ENCODE measurements at regions not wholly inside any gene's neighbourhood (a gene's known extent, or its start where the extent isn't known, plus 50 kb on each side); places are given as distances from the start of the nearest gene placed in this dataset.
A peak's percentile ranks its signal among the peaks of the same experiment; 100 is the strongest.
"Not testable (repeated sequence)": the region's sequence is repeated elsewhere in the genome, so short reads cannot be mapped to it uniquely, and the experiment has no call there.

GRCh38 chr16:13795131-13795530 lies 124.8 kb upstream of the ERCC4 start:
- DNase-seq (ENCODE audit: low spot score): no peak
- FAIRE-seq: no peak

- no peak for FAIRE-seq
- no peak for DNase-seq (ENCODE audit: low spot score)
These were observed 122.2 kb upstream of the ERCC4 start for GRCh38 chr16:13797718-13798117.

GRCh38 chr16:13798211-13798610 lies 121.7 kb upstream of the ERCC4 start:
- DNase-seq (ENCODE audit: low spot score): no peak
- FAIRE-seq: no peak

GRCh38 chr16:13803974-13804373 lies 116.0 kb upstream of the ERCC4 start:
- no peak for FAIRE-seq
- DNase-seq (ENCODE audit: low spot score): no peak

- DNase-seq (ENCODE audit: low spot score) (no peak), FAIRE-seq (no peak)
These were observed 114.0 kb upstream of the ERCC4 start for GRCh38 chr16:13805951-13806350.

- DNase-seq (ENCODE audit: low spot score): no peak
- no peak for FAIRE-seq
These were observed 113.3 kb upstream of the ERCC4 start for GRCh38 chr16:13806671-13807070.

GRCh38 chr16:13808102-13808501 lies 111.9 kb upstream of the ERCC4 start:
- FAIRE-seq (no peak), DNase-seq (ENCODE audit: low spot score) (no peak)

GRCh38 chr16:13809765-13810164 lies 110.2 kb upstream of the ERCC4 start:
- DNase-seq (ENCODE audit: low spot score) (no peak), FAIRE-seq (no peak)

- DNase-seq (ENCODE audit: low spot score) (no peak), FAIRE-seq (no peak)
These were observed 108.1 kb upstream of the ERCC4 start for GRCh38 chr16:13811834-13812233.

- DNase-seq (ENCODE audit: low spot score) (no peak), FAIRE-seq (no peak)
These were observed 103.3 kb upstream of the ERCC4 start for GRCh38 chr16:13816701-13817100.

- DNase-seq (ENCODE audit: low spot score) (no peak), FAIRE-seq (no peak)
These were observed 96.5 kb upstream of the ERCC4 start for GRCh38 chr16:13823501-13823900.

- FAIRE-seq (no peak), DNase-seq (ENCODE audit: low spot score) (peak; percentile 52)
These were observed 90.2 kb upstream of the ERCC4 start for GRCh38 chr16:13829697-13830299.

- DNase-seq (ENCODE audit: low spot score): no peak
- no peak for FAIRE-seq
These were observed 86.4 kb upstream of the ERCC4 start for GRCh38 chr16:13833515-13833914.

GRCh38 chr16:13835387-13835786 lies 84.6 kb upstream of the ERCC4 start:
- FAIRE-seq (no peak), DNase-seq (ENCODE audit: low spot score) (no peak)

GRCh38 chr16:13835935-13836730 lies 83.8 kb upstream of the ERCC4 start:
- peak; percentile 27 for DNase-seq (ENCODE audit: low spot score)
- FAIRE-seq: peak; percentile 46

GRCh38 chr16:13838401-13839190 lies 81.4 kb upstream of the ERCC4 start:
- no peak for DNase-seq (ENCODE audit: low spot score)
- FAIRE-seq: no peak

GRCh38 chr16:13839577-13839976 lies 80.4 kb upstream of the ERCC4 start:
- no peak for FAIRE-seq
- DNase-seq (ENCODE audit: low spot score): no peak

- DNase-seq (ENCODE audit: low spot score) (no peak), FAIRE-seq (no peak)
These were observed 74.7 kb upstream of the ERCC4 start for GRCh38 chr16:13845232-13845631.

GRCh38 chr16:13848795-13849194 lies 71.2 kb upstream of the ERCC4 start:
- DNase-seq (ENCODE audit: low spot score): no peak
- no peak for FAIRE-seq

- DNase-seq (ENCODE audit: low spot score); FAIRE-seq: not testable (repeated sequence)
These were observed 69.8 kb upstream of the ERCC4 start for GRCh38 chr16:13850173-13850572.

- DNase-seq (ENCODE audit: low spot score) (no peak), FAIRE-seq (no peak)
These were observed 67.1 kb upstream of the ERCC4 start for GRCh38 chr16:13852827-13853226.

- no peak for FAIRE-seq
- no peak for DNase-seq (ENCODE audit: low spot score)
These were observed 63.6 kb upstream of the ERCC4 start for GRCh38 chr16:13856398-13856797.

Measured in urothelium cell line (cell line).